Stomach (tissue), 8 donors: ENCODE measurements at regions not wholly inside any gene's neighbourhood (a gene's known extent, or its start where the extent isn't known, plus 50 kb on each side); places are given as distances from the start of the nearest gene placed in this dataset.

Source experiments
- DNase-seq, 2 donors: peaks; one replicate each; pipeline versions ENCODE4 v3.0.0 to v3.0.0-alpha.2; 2013 to 2019
- H3K27ac ChIP-seq, 5 donors: fragments of 200-600 bp in 4 of 5; sonication (generic) in 4 of 5; one replicate each; pipeline ENCODE4 v1.5.1; 2013 to 2019; ENCODE audit warnings: mild to moderate bottlenecking in 1 of 5, moderate library complexity in 1 of 5
- H3K27me3 ChIP-seq, 3 donors: fragments of 200-600 bp; sonication (generic); one replicate each; pipeline ENCODE4 v1.5.1; 2017 to 2019; ENCODE audit warnings: mixed run types in 1 of 3
- H3K36me3 ChIP-seq, 4 donors: fragments of 200-600 bp; sonication (generic); 1 replicate in 3 of 4; 2 replicates in 1 of 4; pipeline ENCODE4 v1.5.1; 2016 to 2019
- H3K4me1 ChIP-seq, 4 donors: fragments of 200-600 bp; sonication (generic); one replicate each; pipeline ENCODE4 v1.5.1; 2016 to 2019
- H3K4me3 ChIP-seq, 4 donors: fragments of 200-600 bp; sonication (generic) in 3 of 4; one replicate each; pipeline ENCODE4 v1.5.1; 2016 to 2019; ENCODE audit warnings: mild to moderate bottlenecking in 1 of 4
- H3K9me3 ChIP-seq, 4 donors: fragments of 200-600 bp; sonication (generic); one replicate each; pipeline ENCODE4 v1.5.1; 2016 to 2019
- EP300 ChIP-seq: sonication (generic); formaldehyde crosslinking; IDR thresholded peaks from one replicate; pipeline ENCODE4 v1.6.1; 2017; ENCODE audit warnings: antibody characterized with exemption
- POLR2A ChIP-seq, 4 donors: fragments of 450-650 bp; IDR thresholded peaks; one replicate each; pipeline ENCODE4 v1.6.1; 2016; ENCODE audit warnings: antibody characterized with exemption in 4 of 4, control low read depth in 2 of 4, mild to moderate bottlenecking in 1 of 4, moderate library complexity in 1 of 4
- POLR2AphosphoS5 ChIP-seq, 3 donors: sonication (generic); formaldehyde crosslinking; IDR thresholded peaks; one replicate each; pipeline ENCODE4 v1.6.1; 2016; ENCODE audit warnings: antibody characterized with exemption in 3 of 3
- WGBS, 5 donors: extraction: QIAGEN DNeasy Blood & Tissue Kit in 3 of 5; methylation state at CpG; one replicate each; pipeline versions ENCODE4 v1.1.5 to v1.1.7; 2013 to 2018; 5-methylcytosine and 5-hydroxymethylcytosine counted together
- intact Hi-C: fragments of 100-400 bp; cut with DNase I; formaldehyde crosslinking; loops from one replicate; pipeline ENCODE4 v1.15.1; 2023; ENCODE audit warnings: low total_unique reads
- TF ChIP-seq, protein P1 (sequence below), 7 experiments: fragments of 450-650 bp in 4 of 7; fragments of 200-600 bp in 3 of 7; sonication (generic) in 3 of 7; IDR thresholded peaks; one replicate each; pipeline ENCODE4 v1.5.1; 2016 to 2019; ENCODE audit warnings: antibody characterized with exemption in 7 of 7, control low read depth in 2 of 7, mild to moderate bottlenecking in 1 of 7
- donor health status: healthy with polysubstance abuse.
- donor health status: Bipolar disorder and iron deficiency.
- donor health status: healthy.

- intact Hi-C loops = no loop called here
- Histone ChIP-seq H3K9me3 (no peaks in the 10 kb centered on the region), H3K4me3 (no peak overlapping the region), H3K4me1 (no peaks in the 10 kb centered on the region), H3K36me3 (no peaks in the 10 kb centered on the region), H3K27ac (no peak overlapping the region), H3K27me3 (no peaks in the 10 kb centered on the region)
- WGBS, 5 donors = 38 to 55% (median 46%) methylated on average over 1 of the region's 1 CpG
- no peak for DNase-seq
- TF ChIP-seq POLR2AphosphoS5 (IDR thresholded peaks at IDR 0.05) = no peak
- no peak for TF ChIP-seq EP300
- TF ChIP-seq, protein P1, sequence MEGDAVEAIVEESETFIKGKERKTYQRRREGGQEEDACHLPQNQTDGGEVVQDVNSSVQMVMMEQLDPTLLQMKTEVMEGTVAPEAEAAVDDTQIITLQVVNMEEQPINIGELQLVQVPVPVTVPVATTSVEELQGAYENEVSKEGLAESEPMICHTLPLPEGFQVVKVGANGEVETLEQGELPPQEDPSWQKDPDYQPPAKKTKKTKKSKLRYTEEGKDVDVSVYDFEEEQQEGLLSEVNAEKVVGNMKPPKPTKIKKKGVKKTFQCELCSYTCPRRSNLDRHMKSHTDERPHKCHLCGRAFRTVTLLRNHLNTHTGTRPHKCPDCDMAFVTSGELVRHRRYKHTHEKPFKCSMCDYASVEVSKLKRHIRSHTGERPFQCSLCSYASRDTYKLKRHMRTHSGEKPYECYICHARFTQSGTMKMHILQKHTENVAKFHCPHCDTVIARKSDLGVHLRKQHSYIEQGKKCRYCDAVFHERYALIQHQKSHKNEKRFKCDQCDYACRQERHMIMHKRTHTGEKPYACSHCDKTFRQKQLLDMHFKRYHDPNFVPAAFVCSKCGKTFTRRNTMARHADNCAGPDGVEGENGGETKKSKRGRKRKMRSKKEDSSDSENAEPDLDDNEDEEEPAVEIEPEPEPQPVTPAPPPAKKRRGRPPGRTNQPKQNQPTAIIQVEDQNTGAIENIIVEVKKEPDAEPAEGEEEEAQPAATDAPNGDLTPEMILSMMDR (IDR thresholded peaks at IDR 0.05) = no peak
- no peak for TF ChIP-seq POLR2A (IDR thresholded peaks at IDR 0.05)
Measured at GRCh38 chr9:29800821-29801220, 2227.5 kb upstream of the C9orf72 start.

DNA sequence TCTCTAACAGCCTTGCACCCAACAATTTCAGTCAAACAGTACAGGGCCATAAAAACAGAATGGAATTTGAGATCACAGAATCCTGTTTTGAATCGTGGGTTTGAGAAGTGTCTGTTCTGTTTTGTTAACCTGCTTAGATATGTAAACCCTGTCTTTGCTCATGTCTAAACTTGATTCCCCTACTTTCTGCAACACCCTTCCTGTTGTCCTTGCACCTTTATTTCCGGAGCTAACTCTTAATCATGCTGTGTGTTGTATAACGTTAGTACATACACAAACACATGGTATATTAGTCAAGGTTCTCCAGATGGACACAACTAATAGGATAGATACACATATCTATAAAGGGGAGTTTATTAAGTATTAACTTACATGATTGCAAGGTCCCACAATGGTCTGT lies 2229.2 kb upstream of the C9orf72 start:
- DNase-seq = no peak
- TF ChIP-seq POLR2A (IDR thresholded peaks at IDR 0.05) (no peak), POLR2AphosphoS5 (IDR thresholded peaks at IDR 0.05) (no peak), EP300 (no peak)
- TF ChIP-seq, protein P1 (IDR thresholded peaks at IDR 0.05) = no peak
- Histone ChIP-seq H3K9me3 (no peaks in the 10 kb centered on the region), H3K27me3 (no peaks in the 10 kb centered on the region), H3K27ac (no peak overlapping the region), H3K4me1 (no peaks in the 10 kb centered on the region), H3K36me3 (no peaks in the 10 kb centered on the region), H3K4me3 (no peak overlapping the region)
- intact Hi-C loops = no loop called here
- WGBS, 5 donors = 62 to 78% (median 76%) methylated on average over 3 of the region's 3 CpGs

DNA sequence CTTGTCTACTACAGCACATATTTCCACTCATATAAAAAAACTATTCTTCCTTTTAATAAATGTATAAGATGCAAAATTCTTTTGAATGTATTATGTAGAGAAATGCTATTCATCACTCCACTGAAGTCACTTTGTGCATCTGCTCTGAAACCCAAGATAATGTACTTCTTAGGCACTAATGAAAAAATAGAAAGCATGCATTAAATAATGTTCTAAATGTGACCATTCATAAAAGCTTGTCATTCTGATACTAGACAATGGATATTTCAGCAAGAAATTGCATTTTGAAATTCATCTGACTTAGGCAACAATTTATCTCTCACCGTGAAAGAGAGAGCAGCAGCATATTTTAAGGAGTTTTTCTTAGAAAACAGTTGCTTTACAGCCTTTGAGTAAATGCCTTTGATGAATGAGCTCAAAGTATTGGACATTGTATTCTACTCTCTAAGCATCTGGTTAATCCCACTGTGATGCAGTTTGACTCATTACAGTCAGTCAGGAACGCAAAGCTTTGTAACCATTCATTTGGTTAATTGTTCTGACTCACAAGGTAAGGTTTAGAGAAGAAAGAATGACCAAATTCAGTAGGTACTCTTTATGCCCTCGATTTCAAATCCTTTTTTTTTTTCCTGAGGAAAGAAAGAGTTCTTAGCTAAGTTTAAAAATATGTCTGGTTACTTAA lies 2233.8 kb upstream of the C9orf72 start:
- H3K4me3 ChIP-seq = no peak overlapping the region
- no peak for DNase-seq

GRCh38 chr9:29816954-29817703 lies 2243.8 kb upstream of the C9orf72 start:
- no peaks in the 10 kb centered on the region for H3K36me3 ChIP-seq
- WGBS, 5 donors = 72 to 89% (median 81%) methylated on average over 3 to 6 of the region's 6 CpGs
- peaks cover 0 to 28% (median 13%) of the 10 kb centered on the region in 4 donors for H3K9me3 ChIP-seq
- no peak overlapping the region for H3K27ac ChIP-seq
- no peaks in the 10 kb centered on the region for H3K4me1 ChIP-seq
- H3K27me3 ChIP-seq = no peaks in the 10 kb centered on the region
- intact Hi-C loops = no loop called here
- no peak for DNase-seq
- no peak overlapping the region for H3K4me3 ChIP-seq
- TF ChIP-seq POLR2AphosphoS5 (IDR thresholded peaks at IDR 0.05) = no peak
- TF ChIP-seq EP300 = no peak
- TF ChIP-seq, protein P1 (IDR thresholded peaks at IDR 0.05) = no peak
- TF ChIP-seq POLR2A (IDR thresholded peaks at IDR 0.05) = no peak

More for the DNA sequence above, 2233.8 kb upstream of the C9orf72 start:
- Histone ChIP-seq H3K4me1 (no peaks in the 10 kb centered on the region), H3K36me3 (no peaks in the 10 kb centered on the region), H3K9me3 (peaks cover 0 to 13% (median 11%) of the 10 kb centered on the region in 4 donors), H3K27ac (no peak overlapping the region), H3K27me3 (no peaks in the 10 kb centered on the region)
- intact Hi-C loops = no loop called here
- TF ChIP-seq POLR2A (IDR thresholded peaks at IDR 0.05) (no peak), EP300 (no peak), POLR2AphosphoS5 (IDR thresholded peaks at IDR 0.05) (no peak)
- TF ChIP-seq, protein P1 (IDR thresholded peaks at IDR 0.05) = no peak
- 46 to 54% (median 48%) methylated on average over 3 of the region's 3 CpGs for WGBS, 5 donors
